Esophagus squamous epithelium (tissue), 5 donors: ENCODE measurements at regions not wholly inside any gene's neighbourhood (a gene's known extent, or its start where the extent isn't known, plus 50 kb on each side); places are given as distances from the start of the nearest gene placed in this dataset.

ENCODE experiments used
- DNase-seq: peaks from one replicate; lab custom pipeline; 2025; lab: John Stamatoyannopoulos, UW
- H3K27ac ChIP-seq, 4 donors: fragments of 200-600 bp; sonication (generic); one replicate each; pipeline ENCODE4 v1.5.1; 2016 to 2019; ENCODE audit warnings: mild to moderate bottlenecking in 1 of 4
- H3K27me3 ChIP-seq, 4 donors: fragments of 200-600 bp; sonication (generic); 1 replicate in 3 of 4; 2 replicates in 1 of 4; pipeline versions ENCODE4 v1.5.1 to v1.6.0; 2017 to 2021; ENCODE audit warnings: antibody characterized with exemption in 1 of 4
- H3K36me3 ChIP-seq, 3 donors: fragments of 200-600 bp; sonication (generic); one replicate each; pipeline ENCODE4 v1.5.1; 2016 to 2019
- H3K4me1 ChIP-seq, 3 donors: fragments of 200-600 bp; sonication (generic); one replicate each; pipeline ENCODE4 v1.5.1; 2017 to 2019
- H3K4me3 ChIP-seq, 4 donors: fragments of 200-600 bp; sonication (generic); 1 replicate in 3 of 4; 2 replicates in 1 of 4; pipeline ENCODE4 v1.5.1; 2016 to 2019; ENCODE audit warnings: mild to moderate bottlenecking in 2 of 4, moderate library complexity in 1 of 4
- H3K9me3 ChIP-seq, 3 donors: fragments of 200-600 bp; sonication (generic); one replicate each; pipeline ENCODE4 v1.5.1; 2016 to 2019
- CTCF ChIP-seq, 6 experiments: fragments of 450-650 bp in 4 of 6; fragments of 200-600 bp in 2 of 6; sonication (generic) in 2 of 6; IDR thresholded peaks; one replicate each; pipeline ENCODE4 v1.5.1; 2016 to 2019; ENCODE audit warnings: antibody characterized with exemption in 6 of 6, mild to moderate bottlenecking in 4 of 6, moderate library complexity in 4 of 6
- POLR2A ChIP-seq, 4 donors: fragments of 450-650 bp; IDR thresholded peaks; one replicate each; pipeline ENCODE4 v1.6.1; 2017; ENCODE audit warnings: antibody characterized with exemption in 4 of 4, mild to moderate bottlenecking in 4 of 4, moderate library complexity in 3 of 4
- WGBS, 2 donors: methylation state at CpG; one replicate each; pipeline ENCODE4 v1.1.5; 2018; 5-methylcytosine and 5-hydroxymethylcytosine counted together
- intact Hi-C: fragments of 100-400 bp; cut with DNase I; formaldehyde crosslinking; loops from one replicate; pipeline ENCODE4 v1.15.0; 2022
- donor health status: DM: yes; HTN: yes; CAD: no.

DNA sequence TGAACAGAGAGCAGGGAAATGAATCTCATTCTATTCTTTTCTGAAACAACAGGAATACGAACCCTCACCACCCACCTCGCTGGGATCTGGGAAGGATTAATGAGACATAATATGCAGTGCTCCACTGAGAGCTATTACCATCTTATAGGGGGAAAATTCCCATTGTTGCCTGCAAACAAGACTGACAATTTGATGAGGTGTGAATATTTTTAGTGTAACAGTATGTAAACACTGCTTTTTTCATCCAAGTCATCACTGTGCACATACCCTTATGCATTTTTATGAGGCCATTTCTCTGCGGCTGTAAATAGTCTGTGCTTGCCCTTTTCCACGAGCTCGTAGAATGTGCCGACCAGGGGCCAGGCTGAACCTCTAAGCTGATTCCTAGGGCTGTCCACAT is 285.6 kb upstream of the CPEB2 start:
- no peak overlapping the region for H3K27ac ChIP-seq
- no peaks in the 10 kb centered on the region for H3K9me3 ChIP-seq
- intact Hi-C loops = no loop called here
- H3K27me3 ChIP-seq = no peaks in the 10 kb centered on the region
- H3K4me1 ChIP-seq = peaks cover 0 to 10% (median 0%) of the 10 kb centered on the region in 3 donors
- 70 to 78% methylated on average over 6 of the region's 6 CpGs for WGBS, 2 donors
- no peak for DNase-seq
- no peaks in the 10 kb centered on the region for H3K36me3 ChIP-seq
- no peak for TF ChIP-seq CTCF (IDR thresholded peaks at IDR 0.05)
- TF ChIP-seq POLR2A (IDR thresholded peaks at IDR 0.05) = no peak
- no peak overlapping the region for H3K4me3 ChIP-seq

DNA sequence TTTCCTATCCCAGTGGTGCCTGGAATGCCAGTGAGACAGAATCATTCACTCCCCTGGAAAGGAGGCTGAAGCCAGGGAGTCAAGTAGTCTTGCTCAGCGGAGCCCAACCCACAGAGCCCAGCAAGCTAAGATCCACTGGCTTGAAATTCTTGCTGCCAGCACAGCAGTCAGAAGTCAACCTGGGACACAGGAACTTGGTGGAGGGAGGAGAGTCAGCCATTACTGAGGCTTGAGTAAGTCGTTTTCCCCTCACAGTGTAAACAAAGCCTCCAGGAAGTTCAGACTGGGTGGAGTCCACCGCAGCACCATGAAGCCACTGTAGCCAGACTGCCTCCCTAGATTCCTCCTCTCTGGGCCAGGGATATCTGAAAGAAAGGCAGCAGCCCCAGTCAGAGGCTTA is 283.2 kb upstream of the CPEB2 start:
- H3K4me3 ChIP-seq = no peak overlapping the region
- H3K27me3 ChIP-seq = no peaks in the 10 kb centered on the region
- H3K9me3 ChIP-seq = no peaks in the 10 kb centered on the region
- TF ChIP-seq CTCF (IDR thresholded peaks at IDR 0.05) (no peak), POLR2A (IDR thresholded peaks at IDR 0.05) (no peak)
- no peak for DNase-seq
- peaks cover 0 to 10% (median 0%) of the 10 kb centered on the region in 3 donors for H3K4me1 ChIP-seq
- intact Hi-C loops = no loop called here
- WGBS, 2 donors = 21% methylated on average over 3 of the region's 3 CpGs; no CpG with 5 or more reads in 1 of the 2 donors
- H3K27ac ChIP-seq = no peak overlapping the region
- H3K36me3 ChIP-seq = no peaks in the 10 kb centered on the region

GRCh38 chr4:14726441-14726840 is 275.8 kb upstream of the CPEB2 start:
- TF ChIP-seq POLR2A (IDR thresholded peaks at IDR 0.05) = no peak
- no peak for TF ChIP-seq CTCF (IDR thresholded peaks at IDR 0.05)
- intact Hi-C loops = no loop called here

DNA sequence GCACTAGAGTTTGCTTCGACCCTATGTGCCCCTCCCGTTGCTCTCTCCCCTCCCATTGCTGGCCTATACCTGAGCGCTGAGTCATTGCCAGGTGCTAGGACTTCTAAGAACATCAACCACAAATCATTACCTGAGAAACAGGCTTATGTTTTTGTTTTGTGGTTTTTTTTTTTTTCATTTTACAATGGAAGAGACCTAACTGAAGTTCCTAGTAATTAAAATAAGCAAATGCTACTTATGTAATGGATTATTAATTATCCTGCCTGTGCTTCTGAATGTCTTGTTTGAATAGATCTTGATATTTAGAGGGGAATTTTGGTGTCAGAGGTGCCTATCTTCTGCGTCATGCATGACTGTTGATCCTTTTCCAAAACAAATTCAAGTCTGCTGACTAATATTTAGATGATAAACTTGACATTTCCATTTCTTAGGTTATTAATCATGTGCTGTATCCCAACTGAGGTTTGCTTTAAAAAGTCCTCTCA is 275.4 kb upstream of the CPEB2 start:
- no peaks in the 10 kb centered on the region for H3K27me3 ChIP-seq
- H3K9me3 ChIP-seq = no peaks in the 10 kb centered on the region
- no peak for DNase-seq
- TF ChIP-seq CTCF (IDR thresholded peaks at IDR 0.05) = no peak
- TF ChIP-seq POLR2A (IDR thresholded peaks at IDR 0.05) = no peak
- WGBS, 2 donors = 36 to 38% methylated on average over 4 of the region's 4 CpGs
- H3K27ac ChIP-seq = peak overlapping the region in 2 of 4 donors; percentile 30 to 51
- intact Hi-C loops = no loop called here
- H3K36me3 ChIP-seq = no peaks in the 10 kb centered on the region
- peaks cover 0 to 13% (median 0%) of the 10 kb centered on the region in 3 donors for H3K4me1 ChIP-seq
- H3K4me3 ChIP-seq = no peak overlapping the region

More at GRCh38 chr4:14726441-14726840, 275.8 kb upstream of the CPEB2 start:
- H3K36me3 ChIP-seq = no peaks in the 10 kb centered on the region
- WGBS, 2 donors = 31 to 36% methylated on average over 3 of the region's 3 CpGs
- no peaks in the 10 kb centered on the region for H3K27me3 ChIP-seq
- H3K4me3 ChIP-seq = no peak overlapping the region
- H3K9me3 ChIP-seq = no peaks in the 10 kb centered on the region
- no peak for DNase-seq
- H3K4me1 ChIP-seq = peaks cover 0 to 13% (median 0%) of the 10 kb centered on the region in 3 donors
- peak overlapping the region in 2 of 4 donors; percentile 30 to 51 for H3K27ac ChIP-seq

DNA sequence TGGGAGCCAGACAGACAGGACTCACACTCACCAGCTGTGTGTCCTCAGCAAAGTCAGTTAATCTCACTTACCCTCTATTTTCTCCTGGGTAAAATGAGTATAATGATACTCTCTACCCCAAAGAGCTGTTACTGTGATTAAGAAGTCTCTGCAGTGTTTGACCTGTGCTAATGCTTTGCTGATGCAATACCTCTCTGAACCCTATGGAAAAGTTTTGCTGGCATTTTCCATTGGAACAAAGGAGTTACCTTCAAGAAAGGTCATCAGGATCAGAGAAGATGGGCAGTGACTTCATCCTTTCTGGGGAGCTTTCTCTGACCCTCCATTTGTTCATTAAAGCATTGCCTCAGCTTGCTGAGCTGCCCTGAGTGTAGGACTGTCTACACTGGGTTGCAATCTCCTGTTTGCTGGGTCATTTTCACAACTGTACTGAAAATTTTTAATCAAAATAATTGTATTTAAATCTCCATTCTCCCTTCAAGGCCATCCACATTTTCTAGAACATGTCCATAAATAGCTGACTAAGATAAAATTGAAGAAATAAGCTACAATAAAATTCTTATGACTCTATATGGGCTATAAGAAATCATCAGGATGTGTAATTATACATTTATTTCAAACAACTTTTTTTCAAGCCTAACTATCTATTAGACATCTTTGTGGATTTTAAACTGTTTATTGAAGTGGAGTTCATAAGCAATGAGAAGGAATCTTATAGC is 272.8 kb upstream of the CPEB2 start:
- Histone ChIP-seq H3K27me3 (no peaks in the 10 kb centered on the region), H3K36me3 (no peaks in the 10 kb centered on the region), H3K27ac (no peak overlapping the region), H3K9me3 (no peaks in the 10 kb centered on the region), H3K4me1 (peaks cover 0 to 13% (median 0%) of the 10 kb centered on the region in 3 donors), H3K4me3 (no peak overlapping the region)
- intact Hi-C loops = no loop called here
- TF ChIP-seq CTCF (IDR thresholded peaks at IDR 0.05) = no peak
- TF ChIP-seq POLR2A (IDR thresholded peaks at IDR 0.05) = no peak
- no peak for DNase-seq
